Panc1 (cell line): ENCODE measurements at regions not wholly inside any gene's neighbourhood (a gene's known extent, or its start where the extent isn't known, plus 50 kb on each side); places are given as distances from the start of the nearest gene placed in this dataset.

Source experiments
- ATAC-seq: fragments of 200-7000 bp; cut with Tn5 transposase; 2 replicates; pipeline ENCODE4 v1.9.1; 2020; ENCODE audit warnings: mild to moderate bottlenecking, moderate library complexity
- BruUV-seq: library from RNA; stranded (reverse); fragments of 400-500 nt; replicated peaks from 2 replicates; lab custom pipeline; 2021; lab: Mats Ljungman, UMichigan
- CTCF ChIA-PET: fragments of 300-600 bp; sonication (Branson Sonifier 250); formaldehyde crosslinking; loops from one replicate; lab custom pipeline; 2022; ENCODE audit warnings: antibody characterized with exemption; lab: Charles Lee
- POLR2A ChIA-PET: fragments of 300-600 bp; sonication (Branson Sonifier 250); formaldehyde crosslinking; loops from one replicate; lab custom pipeline; 2022; ENCODE audit warnings: antibody characterized with exemption; lab: Charles Lee
- DNase-seq: peaks from one replicate; pipeline ENCODE4 v3.0.0-alpha.2; 2010; ENCODE audit warnings: low read depth, low spot score
- H3K27ac ChIP-seq: 2 replicates; pipeline ENCODE4 v1.5.1; 2011; ENCODE audit warnings: mild to moderate bottlenecking, low read length, inconsistent platforms
- H3K27me3 ChIP-seq: fragments of 200-500 bp; sonication (Bioruptor generic); 2 replicates; pipeline ENCODE4 v1.6.0; 2014; ENCODE audit warnings: low read length, inconsistent platforms; ENCODE audit not compliant: control insufficient read depth, insufficient read depth
- H3K36me3 ChIP-seq: fragments of 200-500 bp; sonication (Bioruptor generic); 2 replicates; pipeline ENCODE4 v1.5.1; 2014; ENCODE audit warnings: inconsistent platforms, mild to moderate bottlenecking, low read length, moderate library complexity; ENCODE audit not compliant: control insufficient read depth, insufficient read depth
- H3K4me1 ChIP-seq: 2 replicates; pipeline ENCODE4 v1.5.1; 2011; ENCODE audit warnings: inconsistent platforms, mild to moderate bottlenecking, low read length, moderate library complexity; ENCODE audit not compliant: control insufficient read depth, insufficient read depth
- H3K4me3 ChIP-seq, 2 experiments: 2 replicates each; pipeline ENCODE4 v1.5.1; 2011 to 2012; ENCODE audit warnings: low read depth in 2 of 2, low read length in 2 of 2, mild to moderate bottlenecking in 2 of 2, inconsistent platforms in 1 of 2, moderate library complexity in 1 of 2
- H3K9me3 ChIP-seq: fragments of 200-500 bp; sonication (Bioruptor generic); 2 replicates; pipeline ENCODE4 v1.5.1; 2014; ENCODE audit warnings: low read depth, mild to moderate bottlenecking, inconsistent platforms, low read length, moderate library complexity; ENCODE audit not compliant: control insufficient read depth, insufficient read depth
- POLR2AphosphoS5 ChIP-seq: IDR thresholded peaks from 2 replicates; pipeline ENCODE4 v1.6.1; 2012; ENCODE audit warnings: mild to moderate bottlenecking, low read depth, low read length, moderate library complexity
- SIN3A ChIP-seq: IDR thresholded peaks from 2 replicates; pipeline ENCODE4 v1.6.1; 2012; ENCODE audit warnings: low read depth, mild to moderate bottlenecking, low read length, moderate library complexity, borderline replicate concordance; ENCODE audit not compliant: insufficient read depth
- TCF7L2 ChIP-seq: IDR thresholded peaks from 2 replicates; pipeline ENCODE4 v1.6.1; 2011; ENCODE audit warnings: mild to moderate bottlenecking, low read depth, low read length, inconsistent platforms
- in situ Hi-C: cut with HindIII; loops from 2 replicates; pipeline ENCODE4 v1.10.0; 2016; ENCODE audit warnings: low sequenced_read_pairs, low pct_unique_long_range_greater_than_20kb
- intact Hi-C: fragments of 100-400 bp; cut with micrococcal nuclease; formaldehyde crosslinking; loops from one replicate; pipeline ENCODE4 v1.10.0; 2022; ENCODE audit not compliant: unreplicated experiment
- TF ChIP-seq, protein P1 (sequence below): fragments of 450-650 bp; IDR thresholded peaks from 2 replicates; pipeline ENCODE4 v1.5.1; 2017; ENCODE audit warnings: mild to moderate bottlenecking
- TF ChIP-seq, protein P2 (sequence below), 2 experiments: IDR thresholded peaks; 2 replicates each; pipeline ENCODE4 v1.6.1; 2011 to 2012; ENCODE audit warnings: low read depth in 2 of 2, control low read depth in 1 of 2, low read length in 1 of 2, mild to moderate bottlenecking in 1 of 2, moderate library complexity in 1 of 2; ENCODE audit not compliant: insufficient read depth in 1 of 2

DNA sequence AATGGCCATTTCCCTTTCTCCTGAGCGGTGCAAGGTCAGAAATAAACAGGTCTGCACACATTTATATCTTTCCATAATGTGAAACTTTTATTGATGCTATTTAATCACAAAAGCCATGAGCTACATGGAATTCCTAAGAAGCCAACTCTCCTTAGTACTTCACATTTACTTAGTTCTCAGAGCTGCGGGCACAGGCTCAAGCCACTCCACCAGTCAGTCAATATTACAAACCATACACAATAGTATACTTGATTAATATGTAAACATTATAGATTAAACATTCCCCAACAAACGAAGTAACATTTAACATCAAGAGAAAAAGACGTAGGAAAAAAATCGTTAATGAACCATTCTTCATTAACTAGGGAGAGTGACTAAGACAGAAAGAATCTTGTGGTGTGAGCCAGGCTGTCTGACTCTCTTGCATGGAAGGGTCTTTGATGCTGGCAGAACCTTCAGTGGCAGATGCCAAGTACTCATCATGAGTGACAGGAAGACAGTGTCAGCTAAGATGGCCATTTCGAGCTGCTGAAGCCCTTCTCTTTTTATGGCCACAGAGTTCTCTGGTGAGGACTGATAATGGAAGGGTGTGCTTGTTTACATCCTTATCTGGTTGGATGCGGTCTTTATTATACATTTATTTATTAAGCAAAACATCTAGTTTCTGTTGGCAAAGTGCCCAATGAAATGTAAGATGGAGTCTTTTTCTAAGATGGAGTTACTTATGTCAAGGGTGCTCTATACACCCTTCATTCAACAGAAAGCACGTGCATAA lies 115.5 kb upstream of the TUT7 start:
- ATAC-seq, result no peak
- in situ Hi-C loops, result no loop called here
- H3K36me3 ChIP-seq, result no peaks in the 10 kb centered on the region
- no peaks in the 10 kb centered on the region for H3K4me1 ChIP-seq
- DNase-seq, result no peak
- H3K27me3 ChIP-seq, result no peaks in the 10 kb centered on the region
- H3K4me3 ChIP-seq, result no peak overlapping the region
- H3K27ac ChIP-seq, result no peak overlapping the region
- BruUV-seq, result no TSS peak
- CTCF ChIA-PET, result no interaction called here
- intact Hi-C loops, result no loop called here
- H3K9me3 ChIP-seq, result no peaks in the 10 kb centered on the region
- POLR2A ChIA-PET, result no interaction called here
- TF ChIP-seq SIN3A (no peak), TCF7L2 (no peak), POLR2AphosphoS5 (no peak)
- TF ChIP-seq, protein P1, sequence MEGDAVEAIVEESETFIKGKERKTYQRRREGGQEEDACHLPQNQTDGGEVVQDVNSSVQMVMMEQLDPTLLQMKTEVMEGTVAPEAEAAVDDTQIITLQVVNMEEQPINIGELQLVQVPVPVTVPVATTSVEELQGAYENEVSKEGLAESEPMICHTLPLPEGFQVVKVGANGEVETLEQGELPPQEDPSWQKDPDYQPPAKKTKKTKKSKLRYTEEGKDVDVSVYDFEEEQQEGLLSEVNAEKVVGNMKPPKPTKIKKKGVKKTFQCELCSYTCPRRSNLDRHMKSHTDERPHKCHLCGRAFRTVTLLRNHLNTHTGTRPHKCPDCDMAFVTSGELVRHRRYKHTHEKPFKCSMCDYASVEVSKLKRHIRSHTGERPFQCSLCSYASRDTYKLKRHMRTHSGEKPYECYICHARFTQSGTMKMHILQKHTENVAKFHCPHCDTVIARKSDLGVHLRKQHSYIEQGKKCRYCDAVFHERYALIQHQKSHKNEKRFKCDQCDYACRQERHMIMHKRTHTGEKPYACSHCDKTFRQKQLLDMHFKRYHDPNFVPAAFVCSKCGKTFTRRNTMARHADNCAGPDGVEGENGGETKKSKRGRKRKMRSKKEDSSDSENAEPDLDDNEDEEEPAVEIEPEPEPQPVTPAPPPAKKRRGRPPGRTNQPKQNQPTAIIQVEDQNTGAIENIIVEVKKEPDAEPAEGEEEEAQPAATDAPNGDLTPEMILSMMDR, result no peak
- TF ChIP-seq, protein P2, sequence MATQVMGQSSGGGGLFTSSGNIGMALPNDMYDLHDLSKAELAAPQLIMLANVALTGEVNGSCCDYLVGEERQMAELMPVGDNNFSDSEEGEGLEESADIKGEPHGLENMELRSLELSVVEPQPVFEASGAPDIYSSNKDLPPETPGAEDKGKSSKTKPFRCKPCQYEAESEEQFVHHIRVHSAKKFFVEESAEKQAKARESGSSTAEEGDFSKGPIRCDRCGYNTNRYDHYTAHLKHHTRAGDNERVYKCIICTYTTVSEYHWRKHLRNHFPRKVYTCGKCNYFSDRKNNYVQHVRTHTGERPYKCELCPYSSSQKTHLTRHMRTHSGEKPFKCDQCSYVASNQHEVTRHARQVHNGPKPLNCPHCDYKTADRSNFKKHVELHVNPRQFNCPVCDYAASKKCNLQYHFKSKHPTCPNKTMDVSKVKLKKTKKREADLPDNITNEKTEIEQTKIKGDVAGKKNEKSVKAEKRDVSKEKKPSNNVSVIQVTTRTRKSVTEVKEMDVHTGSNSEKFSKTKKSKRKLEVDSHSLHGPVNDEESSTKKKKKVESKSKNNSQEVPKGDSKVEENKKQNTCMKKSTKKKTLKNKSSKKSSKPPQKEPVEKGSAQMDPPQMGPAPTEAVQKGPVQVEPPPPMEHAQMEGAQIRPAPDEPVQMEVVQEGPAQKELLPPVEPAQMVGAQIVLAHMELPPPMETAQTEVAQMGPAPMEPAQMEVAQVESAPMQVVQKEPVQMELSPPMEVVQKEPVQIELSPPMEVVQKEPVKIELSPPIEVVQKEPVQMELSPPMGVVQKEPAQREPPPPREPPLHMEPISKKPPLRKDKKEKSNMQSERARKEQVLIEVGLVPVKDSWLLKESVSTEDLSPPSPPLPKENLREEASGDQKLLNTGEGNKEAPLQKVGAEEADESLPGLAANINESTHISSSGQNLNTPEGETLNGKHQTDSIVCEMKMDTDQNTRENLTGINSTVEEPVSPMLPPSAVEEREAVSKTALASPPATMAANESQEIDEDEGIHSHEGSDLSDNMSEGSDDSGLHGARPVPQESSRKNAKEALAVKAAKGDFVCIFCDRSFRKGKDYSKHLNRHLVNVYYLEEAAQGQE (IDR thresholded peaks at IDR 0.05; ENCODE audit: insufficient read depth in 1 of 2, low read depth in 2 of 2, low read length in 1 of 2), result no peak

DNA sequence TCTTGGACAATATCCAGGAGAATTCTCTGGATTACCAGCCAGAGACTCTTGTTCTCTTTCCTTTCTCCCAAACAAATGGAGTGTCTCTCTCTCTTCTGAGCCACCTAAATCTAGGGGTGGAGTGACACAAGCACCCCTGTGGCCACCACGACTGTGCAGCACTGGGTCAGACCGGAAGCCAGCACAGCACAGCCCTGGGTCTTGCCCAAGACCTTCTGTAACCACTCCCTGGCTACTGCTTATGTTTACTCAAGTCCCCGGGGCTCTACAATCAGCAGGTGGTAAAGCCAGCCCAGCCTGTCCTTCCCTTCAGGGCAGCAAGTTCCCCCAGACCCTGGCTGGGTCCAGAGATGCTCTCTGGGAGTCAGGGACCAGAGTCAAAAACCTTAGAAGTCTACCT lies 110.0 kb upstream of the TUT7 start:
- H3K27ac ChIP-seq, result no peak overlapping the region
- ATAC-seq (no peak), DNase-seq (no peak)
- ChIA-PET CTCF (no interaction called here), POLR2A (no interaction called here)
- no peaks in the 10 kb centered on the region for H3K9me3 ChIP-seq
- TF ChIP-seq, protein P1, result no peak
- TF ChIP-seq POLR2AphosphoS5, result no peak
- TF ChIP-seq, protein P2 (IDR thresholded peaks at IDR 0.05; ENCODE audit: insufficient read depth in 1 of 2, low read depth in 2 of 2, low read length in 1 of 2), result no peak
- TF ChIP-seq TCF7L2, result no peak
- TF ChIP-seq SIN3A, result no peak
- intact Hi-C loops, result no loop called here
- no peaks in the 10 kb centered on the region for H3K36me3 ChIP-seq
- in situ Hi-C loops, result no loop called here
- no peaks in the 10 kb centered on the region for H3K4me1 ChIP-seq
- BruUV-seq, result no TSS peak
- H3K4me3 ChIP-seq, result no peak overlapping the region
- H3K27me3 ChIP-seq, result no peaks in the 10 kb centered on the region
